SU-DHL-6 (cell line): ENCODE measurements at regions not wholly inside any gene's neighbourhood (a gene's known extent, or its start where the extent isn't known, plus 50 kb on each side); places are given as distances from the start of the nearest gene placed in this dataset.

Experiments used
- EZH2phosphoT487 ChIP-seq: fragments of 200-600 bp; sonication (generic), shearing (Covaris generic); conservative IDR thresholded peaks from 2 replicates; pipeline ENCODE4 v1.6.1; 2018; ENCODE audit warnings: mild to moderate bottlenecking, antibody characterized with exemption, low read length, moderate library complexity, mixed read lengths
- TF ChIP-seq, protein P1 (sequence below): fragments of 200-600 bp; sonication (generic); IDR thresholded peaks from one replicate; pipeline ENCODE4 v1.5.1; 2017; ENCODE audit warnings: antibody characterized with exemption, mild to moderate bottlenecking, low read length, moderate library complexity; ENCODE audit not compliant: insufficient read depth, poor library complexity, severe bottlenecking

- TF ChIP-seq, protein P1, sequence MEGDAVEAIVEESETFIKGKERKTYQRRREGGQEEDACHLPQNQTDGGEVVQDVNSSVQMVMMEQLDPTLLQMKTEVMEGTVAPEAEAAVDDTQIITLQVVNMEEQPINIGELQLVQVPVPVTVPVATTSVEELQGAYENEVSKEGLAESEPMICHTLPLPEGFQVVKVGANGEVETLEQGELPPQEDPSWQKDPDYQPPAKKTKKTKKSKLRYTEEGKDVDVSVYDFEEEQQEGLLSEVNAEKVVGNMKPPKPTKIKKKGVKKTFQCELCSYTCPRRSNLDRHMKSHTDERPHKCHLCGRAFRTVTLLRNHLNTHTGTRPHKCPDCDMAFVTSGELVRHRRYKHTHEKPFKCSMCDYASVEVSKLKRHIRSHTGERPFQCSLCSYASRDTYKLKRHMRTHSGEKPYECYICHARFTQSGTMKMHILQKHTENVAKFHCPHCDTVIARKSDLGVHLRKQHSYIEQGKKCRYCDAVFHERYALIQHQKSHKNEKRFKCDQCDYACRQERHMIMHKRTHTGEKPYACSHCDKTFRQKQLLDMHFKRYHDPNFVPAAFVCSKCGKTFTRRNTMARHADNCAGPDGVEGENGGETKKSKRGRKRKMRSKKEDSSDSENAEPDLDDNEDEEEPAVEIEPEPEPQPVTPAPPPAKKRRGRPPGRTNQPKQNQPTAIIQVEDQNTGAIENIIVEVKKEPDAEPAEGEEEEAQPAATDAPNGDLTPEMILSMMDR: no peak
- TF ChIP-seq EZH2phosphoT487: no peak
Measured at GRCh38 chr9:99750526-99750925, 71.2 kb upstream of the NR4A3 start.
